Breast epithelium (tissue), 4 donors: ENCODE measurements at regions not wholly inside any gene's neighbourhood (a gene's known extent, or its start where the extent isn't known, plus 50 kb on each side); places are given as distances from the start of the nearest gene placed in this dataset.

Experiments used
- DNase-seq, 2 donors: peaks; one replicate each; pipeline ENCODE4 v3.0.0-alpha.2; 2019; ENCODE audit warnings: low spot score in 2 of 2
- H3K27ac ChIP-seq, 2 donors: fragments of 200-600 bp; sonication (generic) in 1 of 2; one replicate each; pipeline ENCODE4 v1.5.1; 2016 to 2019; ENCODE audit warnings: mild to moderate bottlenecking in 1 of 2
- H3K27me3 ChIP-seq, 2 donors: fragments of 200-600 bp; sonication (generic) in 1 of 2; one replicate each; pipeline versions ENCODE4 v1.5.1 to v1.6.0; 2017 to 2019; ENCODE audit warnings: control low read depth in 1 of 2, mild to moderate bottlenecking in 1 of 2
- H3K36me3 ChIP-seq: fragments of 200-600 bp; one replicate; pipeline ENCODE4 v1.5.1; 2019
- H3K4me1 ChIP-seq, 2 donors: fragments of 200-600 bp; sonication (generic); one replicate each; pipeline ENCODE4 v1.5.1; 2016 to 2019; ENCODE audit warnings: control low read depth in 1 of 2
- H3K4me3 ChIP-seq, 3 donors: fragments of 200-600 bp; sonication (generic); 1 replicate in 2 of 3; 2 replicates in 1 of 3; pipeline ENCODE4 v1.5.1; 2016 to 2019; ENCODE audit warnings: mild to moderate bottlenecking in 3 of 3, moderate library complexity in 2 of 3
- H3K9me3 ChIP-seq, 2 donors: fragments of 200-600 bp; sonication (generic) in 1 of 2; one replicate each; pipeline ENCODE4 v1.5.1; 2016 to 2019; ENCODE audit warnings: control low read depth in 1 of 2
- CTCF ChIP-seq, 3 donors: fragments of 450-650 bp; IDR thresholded peaks; one replicate each; pipeline ENCODE4 v1.5.1; 2016 to 2017; ENCODE audit warnings: antibody characterized with exemption in 3 of 3, mild to moderate bottlenecking in 3 of 3, moderate library complexity in 3 of 3
- POLR2A ChIP-seq: fragments of 450-650 bp; IDR thresholded peaks from one replicate; pipeline ENCODE4 v1.6.1; 2016; ENCODE audit warnings: antibody characterized with exemption, mild to moderate bottlenecking, moderate library complexity
- POLR2AphosphoS5 ChIP-seq, 3 donors: sonication (generic); formaldehyde crosslinking; IDR thresholded peaks; one replicate each; pipeline ENCODE4 v1.6.1; 2017; ENCODE audit warnings: antibody characterized with exemption in 3 of 3
- intact Hi-C: fragments of 100-400 bp; cut with DNase I; formaldehyde crosslinking; loops from one replicate; pipeline ENCODE4 v1.15.1; 2023; ENCODE audit warnings: low total_unique reads

GRCh38 chr5:8924054-8924793, 621.7 kb downstream of the SEMA5A start:
- intact Hi-C loops = no loop called here
- DNase-seq = no peak
- Histone ChIP-seq H3K27me3 (no peaks in the 10 kb centered on the region), H3K4me3 (no peak overlapping the region), H3K9me3 (no peaks in the 10 kb centered on the region), H3K4me1 (no peaks in the 10 kb centered on the region), H3K27ac (no peak overlapping the region), H3K36me3 (no peaks in the 10 kb centered on the region)
- TF ChIP-seq POLR2A = no peak
- no peak for TF ChIP-seq CTCF (IDR thresholded peaks at IDR 0.05)
- no peak for TF ChIP-seq POLR2AphosphoS5 (IDR thresholded peaks at IDR 0.05)

GRCh38 chr5:8930021-8930420, 615.9 kb downstream of the SEMA5A start:
- no peak overlapping the region for H3K27ac ChIP-seq
- no peak for DNase-seq
- no peaks in the 10 kb centered on the region for H3K36me3 ChIP-seq
- H3K9me3 ChIP-seq = peaks cover 0 to 6% of the 10 kb centered on the region in 2 donors
- TF ChIP-seq POLR2AphosphoS5 (IDR thresholded peaks at IDR 0.05) (no peak), CTCF (IDR thresholded peaks at IDR 0.05) (no peak), POLR2A (no peak)
- intact Hi-C loops = no loop called here
- H3K4me3 ChIP-seq = no peak overlapping the region
- H3K27me3 ChIP-seq = no peaks in the 10 kb centered on the region
- no peaks in the 10 kb centered on the region for H3K4me1 ChIP-seq

- DNase-seq = no peak
- TF ChIP-seq POLR2AphosphoS5 (IDR thresholded peaks at IDR 0.05) = no peak
- no peak for TF ChIP-seq CTCF (IDR thresholded peaks at IDR 0.05)
- TF ChIP-seq POLR2A = no peak
- H3K36me3 ChIP-seq = no peaks in the 10 kb centered on the region
- no peak overlapping the region for H3K4me3 ChIP-seq
- no peaks in the 10 kb centered on the region for H3K4me1 ChIP-seq
- no peak overlapping the region for H3K27ac ChIP-seq
- intact Hi-C loops = no loop called here
- H3K27me3 ChIP-seq = no peaks in the 10 kb centered on the region
- H3K9me3 ChIP-seq = peaks cover 3 to 21% of the 10 kb centered on the region in 2 donors
Observed at GRCh38 chr5:8934455-8934854, 611.4 kb downstream of the SEMA5A start.

GRCh38 chr5:8940934-8941333, 604.9 kb downstream of the SEMA5A start:
- Histone ChIP-seq H3K4me1 (no peaks in the 10 kb centered on the region), H3K36me3 (no peaks in the 10 kb centered on the region), H3K4me3 (no peak overlapping the region), H3K9me3 (peaks cover 0 to 21% of the 10 kb centered on the region in 2 donors), H3K27me3 (no peaks in the 10 kb centered on the region), H3K27ac (no peak overlapping the region)
- no peak for DNase-seq
- TF ChIP-seq CTCF (IDR thresholded peaks at IDR 0.05) (no peak), POLR2AphosphoS5 (IDR thresholded peaks at IDR 0.05) (no peak), POLR2A (no peak)
- intact Hi-C loops = no loop called here

GRCh38 chr5:8943301-8943700, 602.6 kb downstream of the SEMA5A start:
- TF ChIP-seq CTCF (IDR thresholded peaks at IDR 0.05) (no peak), POLR2A (no peak), POLR2AphosphoS5 (IDR thresholded peaks at IDR 0.05) (no peak)
- intact Hi-C loops = no loop called here
- H3K27me3 ChIP-seq = no peaks in the 10 kb centered on the region
- no peak for DNase-seq
- H3K4me3 ChIP-seq = no peak overlapping the region
- H3K27ac ChIP-seq = no peak overlapping the region
- no peaks in the 10 kb centered on the region for H3K36me3 ChIP-seq
- H3K4me1 ChIP-seq = no peaks in the 10 kb centered on the region
- H3K9me3 ChIP-seq = peaks cover 0 to 6% of the 10 kb centered on the region in 2 donors
